Fibroblast of skin of left quadriceps (primary cell): ENCODE measurements at regions not wholly inside any gene's neighbourhood (a gene's known extent, or its start where the extent isn't known, plus 50 kb on each side); places are given as distances from the start of the nearest gene placed in this dataset.
"Not testable (repeated sequence)": the region's sequence is repeated elsewhere in the genome, so short reads cannot be mapped to it uniquely, and the experiment has no call there.

Experiments
- DNase-seq, 2 experiments: peaks; one replicate each; pipeline ENCODE4 v3.0.0-alpha.2; 2013; ENCODE audit warnings: low read depth in 2 of 2

DNA sequence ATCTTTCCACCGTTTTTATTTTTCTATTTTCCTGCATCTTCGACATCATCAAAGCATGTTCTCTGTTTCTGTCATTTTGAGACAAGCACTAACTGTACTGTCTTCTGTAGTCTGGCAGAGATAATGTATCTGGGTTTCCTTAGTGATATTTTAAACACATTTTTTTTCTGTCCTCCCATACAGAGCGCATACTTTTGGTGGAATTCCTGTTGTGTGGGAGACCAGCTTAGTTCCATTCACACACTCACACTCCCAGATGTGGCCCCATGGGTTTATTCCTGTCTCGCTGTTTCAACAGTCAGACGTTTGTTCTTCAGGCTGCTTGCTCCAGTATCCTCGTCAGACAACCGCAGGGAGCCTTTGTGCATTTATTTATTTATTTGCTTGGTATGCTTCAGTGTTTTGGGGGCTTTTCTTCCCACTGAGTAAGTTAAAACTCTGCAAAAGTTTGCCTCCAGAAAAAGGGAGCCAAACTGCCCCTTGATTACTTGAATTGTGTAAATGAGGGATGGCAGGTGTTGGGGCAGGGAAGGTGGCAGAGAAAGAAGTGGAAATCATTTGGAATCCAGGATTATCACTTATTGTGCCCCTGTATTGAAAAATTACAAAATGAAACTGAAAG lies 456.8 kb upstream of the KLF6 start:
- peak; percentile 98 to 99 for DNase-seq

DNA sequence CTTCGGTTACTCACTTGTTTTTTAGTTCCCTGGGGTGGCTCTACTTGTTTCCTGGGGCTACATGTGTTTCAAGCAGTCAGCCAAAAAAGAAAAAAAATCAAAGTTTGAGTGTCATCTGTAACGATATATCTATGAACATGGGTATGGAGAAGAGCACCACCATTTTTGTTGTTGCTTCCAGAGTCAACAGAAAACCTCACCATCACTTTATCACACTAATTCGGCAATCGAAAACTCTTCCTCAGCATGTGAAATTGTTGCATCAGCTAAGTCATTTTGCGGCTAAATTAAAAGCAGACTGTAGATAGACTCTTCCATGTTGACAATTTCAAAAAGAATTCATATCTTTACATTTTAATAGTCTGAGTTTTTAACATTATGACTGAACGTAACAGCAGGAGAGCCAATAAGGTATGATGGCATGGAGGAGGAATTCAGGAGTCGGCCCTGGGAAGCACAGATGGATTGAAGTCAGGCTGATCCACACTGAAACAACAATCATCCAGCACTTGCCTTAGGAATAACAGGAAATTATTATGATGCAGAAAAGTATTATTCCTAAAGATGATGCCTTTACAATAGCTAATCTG lies 455.7 kb upstream of the KLF6 start:
- peak; percentile 90 to 91 for DNase-seq

DNA sequence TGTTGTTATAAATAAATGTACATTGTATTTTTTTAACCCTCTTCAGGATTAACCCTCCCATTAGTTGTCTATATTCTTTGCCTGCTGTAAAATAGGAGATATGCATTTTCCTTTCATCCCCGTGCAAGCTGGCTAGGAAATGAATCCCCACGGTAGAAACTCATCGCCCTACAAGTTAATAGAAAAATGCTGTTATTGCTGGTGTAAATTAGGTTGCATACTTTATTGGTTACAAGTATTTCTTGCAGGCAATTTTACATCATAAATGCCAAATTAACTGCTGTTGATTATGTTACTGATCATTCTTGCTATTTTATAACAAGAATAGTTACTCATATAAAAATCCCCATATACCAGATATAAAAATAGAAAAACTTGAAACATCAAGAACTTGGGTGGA lies 454.2 kb upstream of the KLF6 start:
- no peak for DNase-seq

DNA sequence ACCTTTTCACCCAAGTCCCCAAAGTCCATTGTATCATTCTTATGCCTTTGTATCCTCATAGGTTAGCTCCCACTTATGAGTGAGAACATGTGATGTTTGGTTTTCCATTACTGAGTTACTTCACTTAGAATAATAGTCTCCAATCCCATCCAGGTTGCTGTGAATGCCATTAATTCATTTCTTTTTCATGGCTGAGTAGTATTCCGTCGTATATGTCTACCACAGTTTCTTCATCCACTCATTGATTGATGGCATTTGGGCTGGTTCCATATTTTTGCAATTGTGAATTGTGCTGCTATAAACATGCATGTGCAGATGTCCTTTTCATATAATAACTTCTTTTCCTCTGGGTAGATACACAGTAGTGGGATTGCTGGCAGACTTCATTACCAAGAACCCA lies 451.9 kb upstream of the KLF6 start:
- not testable (repeated sequence) for DNase-seq

DNA sequence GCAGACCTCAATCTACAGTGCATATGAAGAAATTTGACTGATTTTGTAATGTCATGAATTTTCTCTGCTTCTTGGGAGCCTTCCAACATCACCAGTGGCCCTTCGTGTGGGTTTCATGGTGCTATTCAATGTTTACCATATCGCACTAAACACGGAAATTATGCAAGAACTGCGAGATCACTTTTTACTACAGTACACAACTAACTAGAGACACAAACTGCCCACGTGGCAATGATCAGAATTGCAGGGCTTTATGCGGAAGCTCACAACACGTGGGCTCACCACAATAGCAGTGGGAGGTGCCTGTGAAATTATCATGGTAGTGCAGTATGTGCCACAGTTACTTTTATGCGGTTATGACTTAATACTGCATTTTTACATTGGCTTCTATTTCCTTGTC lies 449.7 kb upstream of the KLF6 start:
- DNase-seq = no peak

DNA sequence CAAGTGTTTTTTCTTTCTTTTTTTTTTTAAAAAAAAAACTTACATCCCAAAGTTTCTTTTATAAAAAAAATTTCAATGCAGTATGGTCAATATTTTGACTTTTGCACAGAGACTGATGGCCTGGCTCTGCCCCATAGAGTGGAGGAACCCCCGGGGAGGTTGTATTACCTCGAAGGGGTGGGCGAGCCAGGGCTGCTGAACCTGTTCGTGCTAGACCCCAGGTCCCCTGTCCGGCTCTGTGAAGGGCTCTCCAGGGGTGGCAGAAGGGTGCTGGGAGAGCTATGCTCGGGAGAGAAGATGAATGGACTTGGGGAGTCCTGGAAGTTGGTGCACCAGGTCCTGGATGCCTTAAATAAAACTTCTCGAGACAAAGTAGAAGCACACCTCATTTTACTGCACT lies 446.4 kb upstream of the KLF6 start:
- no peak for DNase-seq

DNA sequence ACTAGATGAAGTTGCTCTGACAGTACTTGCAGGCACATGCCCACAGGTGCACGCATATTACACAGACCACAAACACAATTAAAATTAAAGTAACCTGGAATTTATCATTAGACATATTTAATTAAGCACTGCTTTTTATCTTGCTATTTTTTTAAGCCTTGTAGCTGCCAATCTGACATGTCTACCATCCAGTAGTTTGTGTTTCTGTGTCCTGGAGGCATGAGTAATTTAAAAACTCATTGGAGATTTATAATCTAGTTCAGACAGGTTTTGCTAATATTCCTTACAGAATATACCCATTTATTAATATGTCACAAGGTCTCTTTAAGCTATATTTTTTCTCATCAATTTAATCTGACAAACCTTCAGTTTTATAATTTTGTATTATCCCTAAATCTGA lies 445.0 kb upstream of the KLF6 start:
- no peak for DNase-seq

DNA sequence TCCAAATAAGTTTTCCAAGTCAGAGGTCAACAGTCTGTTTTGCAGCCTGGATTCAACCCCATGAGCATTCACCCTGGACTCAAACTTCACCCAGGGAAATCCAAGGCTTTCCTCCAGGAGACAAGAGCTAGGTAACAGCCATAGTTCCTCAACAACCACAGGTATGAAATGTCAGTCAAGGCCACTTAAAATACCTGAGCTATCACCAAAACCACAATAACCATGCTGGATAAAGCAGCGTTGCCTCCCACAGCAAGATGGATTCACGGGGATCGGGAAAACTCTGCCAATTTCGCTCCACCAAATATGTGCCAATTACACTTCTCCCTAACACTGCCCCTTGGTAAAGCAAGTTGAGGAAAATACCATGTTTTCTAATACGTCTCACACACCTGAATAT lies 444.1 kb upstream of the KLF6 start:
- no peak for DNase-seq

DNA sequence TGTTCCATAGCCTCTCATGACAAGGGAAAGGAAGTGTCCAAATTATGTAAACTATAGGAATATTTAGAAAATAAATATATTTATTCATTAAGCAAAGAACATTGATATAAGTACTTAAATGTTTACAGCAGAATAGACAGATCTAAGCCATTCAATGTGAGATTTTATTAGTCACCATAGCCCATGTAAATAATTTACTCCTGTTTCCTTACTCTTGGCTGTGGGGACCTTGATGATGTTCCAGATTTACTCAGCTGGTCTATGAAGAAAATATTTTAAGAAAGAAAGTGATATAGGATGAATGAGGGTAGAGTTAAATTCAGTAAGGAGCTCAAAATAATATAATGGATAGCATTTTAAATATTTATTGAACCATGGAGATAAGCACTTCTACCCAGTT lies 442.6 kb upstream of the KLF6 start:
- no peak for DNase-seq

DNA sequence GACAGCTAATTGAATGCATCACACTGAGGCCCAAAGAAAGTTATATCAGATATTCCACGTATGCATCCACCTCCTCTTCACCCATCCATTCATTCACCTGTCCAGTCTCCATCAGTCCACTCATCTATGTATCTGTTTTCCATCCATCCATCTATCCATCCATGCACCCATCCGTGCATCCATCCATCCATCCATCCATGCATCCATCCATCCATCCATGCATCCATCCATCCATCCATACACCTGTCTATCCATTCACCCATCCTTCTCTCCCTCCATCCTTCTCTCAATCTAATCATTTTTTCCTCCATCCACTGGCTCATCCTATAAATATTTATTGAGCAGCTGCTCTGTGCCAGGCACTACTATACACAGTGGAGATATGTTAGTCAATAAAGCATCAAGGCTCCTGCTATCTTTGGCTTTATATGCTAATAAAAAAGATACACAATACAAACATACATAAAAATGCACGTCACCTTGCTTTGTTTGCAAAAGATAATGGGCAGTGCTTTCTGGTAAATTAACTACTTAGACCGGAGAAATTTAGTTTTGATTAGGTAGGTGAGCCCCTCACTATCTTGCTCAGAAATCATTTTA lies 442.0 kb upstream of the KLF6 start:
- DNase-seq = no peak

DNA sequence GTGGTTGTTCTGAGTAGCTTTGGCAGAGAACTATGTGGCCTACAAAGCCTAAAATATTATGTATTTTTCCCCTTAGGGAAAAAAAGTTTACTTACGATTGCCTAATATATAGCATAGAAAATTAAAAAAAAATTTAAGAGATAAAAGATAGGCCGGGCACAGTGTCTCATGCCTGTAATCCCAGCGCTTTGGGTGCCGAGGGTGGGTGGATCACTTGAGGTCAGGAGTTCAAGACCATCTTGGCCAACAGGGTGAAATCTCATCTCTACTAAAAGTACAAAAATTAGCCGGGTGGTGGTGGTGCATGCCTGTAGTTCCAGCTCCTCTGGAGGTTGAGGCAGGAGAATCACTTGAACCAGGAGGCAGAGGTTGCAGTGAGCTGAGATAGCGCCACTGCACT lies 439.2 kb upstream of the KLF6 start:
- DNase-seq = no peak

DNA sequence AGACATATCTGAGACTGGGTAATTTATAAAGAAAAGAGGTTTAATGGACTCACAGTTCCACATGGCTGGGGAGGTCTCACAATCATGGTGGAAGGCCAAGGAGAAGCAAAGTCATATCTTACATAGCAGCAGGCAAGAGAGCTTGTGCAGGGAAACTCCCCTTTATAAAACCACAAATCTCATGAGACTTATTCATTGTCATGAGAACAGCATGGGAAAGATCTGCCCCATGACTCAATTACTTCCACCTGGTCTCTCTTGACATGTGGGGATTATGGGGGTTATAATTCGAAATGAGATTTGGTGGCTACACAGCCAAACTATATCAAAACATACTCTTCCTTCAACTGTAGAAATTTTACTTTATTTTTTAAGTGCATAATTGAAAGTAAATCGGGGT lies 436.3 kb upstream of the KLF6 start:
- not testable (repeated sequence) for DNase-seq

DNA sequence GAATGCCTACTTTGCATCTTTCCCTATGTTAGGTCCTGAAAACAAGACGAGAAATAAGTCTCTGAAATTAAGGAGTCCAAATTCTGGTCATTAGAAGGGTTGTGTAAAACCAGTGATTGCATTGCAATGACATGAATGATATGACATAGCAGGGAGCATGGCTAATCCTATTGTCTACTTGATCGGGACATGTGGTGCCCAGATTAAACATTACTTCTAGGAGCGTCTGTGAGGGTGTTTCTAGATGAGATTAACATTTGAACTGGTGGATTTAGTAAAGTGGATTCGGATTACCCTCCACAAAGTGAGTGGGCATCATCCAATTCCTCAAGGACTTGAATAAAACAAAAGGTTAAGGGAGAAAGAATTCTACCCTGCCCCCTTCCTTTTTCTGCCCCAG lies 434.9 kb upstream of the KLF6 start:
- DNase-seq = no peak

DNA sequence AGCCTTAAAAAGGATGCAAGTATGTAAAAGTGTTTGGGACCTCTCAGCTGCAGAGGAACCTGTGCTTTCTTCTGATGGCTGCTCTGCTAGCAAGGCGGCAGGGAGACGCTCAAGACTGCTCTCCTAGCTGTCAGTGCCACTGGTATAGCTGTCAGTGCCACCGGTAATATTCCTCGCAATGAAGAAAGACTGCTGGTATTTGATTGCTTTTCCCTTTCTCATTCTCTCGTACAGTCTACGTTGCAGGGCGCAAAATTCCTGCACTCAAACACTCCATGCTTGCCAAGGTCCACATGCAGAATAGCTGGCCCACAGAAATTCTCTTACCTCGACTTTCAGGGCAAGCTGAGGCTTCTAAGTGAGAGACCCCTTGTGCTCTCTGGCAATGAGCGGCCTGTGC lies 432.6 kb upstream of the KLF6 start:
- DNase-seq = no peak

DNA sequence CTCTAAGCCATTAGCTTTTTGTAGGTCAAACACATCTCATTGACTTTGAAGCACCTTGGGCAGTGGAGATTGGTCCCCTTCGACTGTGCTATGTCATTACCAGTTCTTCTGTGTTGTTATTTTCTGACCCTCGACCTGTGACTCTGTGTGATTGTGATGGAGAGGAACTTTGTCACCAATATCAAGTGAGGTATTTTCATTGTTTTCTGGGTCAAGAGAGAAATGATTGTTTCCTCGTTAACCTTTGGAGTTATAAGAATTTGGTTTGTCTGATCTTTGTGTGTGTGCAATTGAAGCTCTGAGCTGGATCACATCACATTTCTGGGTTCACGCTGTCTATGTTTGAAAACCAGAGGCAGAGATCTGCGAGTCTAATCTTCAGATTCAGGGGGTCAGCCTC lies 432.2 kb upstream of the KLF6 start:
- no peak for DNase-seq

DNA sequence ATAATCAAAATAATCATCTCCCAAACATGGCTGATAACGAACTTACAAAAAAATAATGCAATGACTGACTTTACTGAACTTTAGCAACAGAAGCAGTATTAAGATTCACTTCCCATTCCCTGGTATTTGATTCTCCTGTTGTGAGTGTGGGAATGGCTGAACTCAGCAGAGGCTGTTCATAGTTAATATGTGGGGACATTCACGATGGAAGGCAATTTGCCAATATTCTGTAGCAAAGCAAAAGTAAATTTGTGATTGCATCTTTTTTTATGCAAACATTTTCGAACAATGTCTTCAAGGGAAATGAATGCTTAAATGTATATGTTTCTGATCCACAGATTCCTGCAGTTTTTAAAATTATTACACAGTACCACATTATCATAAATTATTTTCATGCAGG lies 431.7 kb upstream of the KLF6 start:
- no peak for DNase-seq

DNA sequence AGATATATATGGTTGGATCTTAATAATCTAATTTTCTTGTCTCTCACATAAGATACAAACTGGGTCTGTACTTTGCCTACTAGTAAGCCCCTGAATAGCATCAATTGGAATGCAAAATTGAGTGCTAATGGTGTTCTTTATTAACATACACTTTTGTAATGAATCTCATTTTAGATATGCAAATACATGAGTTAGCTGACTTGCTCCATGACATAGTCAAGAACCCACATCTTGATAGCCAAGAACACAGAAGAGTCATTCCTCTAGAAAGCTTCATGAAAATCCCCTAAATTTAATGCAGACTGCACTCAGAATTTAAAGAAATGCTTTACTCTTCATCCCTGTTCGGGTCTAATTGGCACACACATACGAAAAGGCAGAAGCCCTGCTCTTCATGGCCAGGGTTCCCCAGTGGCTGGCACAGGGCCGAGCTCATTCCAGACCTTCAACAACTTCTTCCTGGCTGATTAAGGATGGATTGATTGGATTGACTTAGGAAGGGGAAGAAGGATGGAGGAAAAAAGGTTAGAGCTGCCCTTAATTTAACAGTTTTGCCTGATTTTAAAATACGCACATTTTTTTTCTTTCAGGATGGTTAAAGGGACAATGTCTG lies 431.1 kb upstream of the KLF6 start:
- DNase-seq = no peak

DNA sequence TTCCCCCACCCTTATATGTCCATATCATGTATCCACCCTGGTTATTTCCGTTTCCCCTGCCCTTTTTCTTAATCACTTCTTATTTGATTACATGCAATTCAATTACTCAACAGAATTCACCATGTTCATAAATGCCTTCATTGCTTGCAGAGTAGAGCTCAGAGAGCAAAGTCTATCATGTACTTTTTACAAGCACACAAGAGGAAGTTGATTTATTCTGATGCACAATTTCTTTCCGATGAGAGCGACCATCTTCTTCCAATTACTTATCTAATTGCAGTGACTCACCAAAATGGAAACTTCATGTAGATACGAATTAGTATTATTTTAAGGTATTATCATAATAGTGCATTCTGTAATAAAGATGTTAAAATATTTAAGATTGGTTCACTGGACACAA lies 430.5 kb upstream of the KLF6 start:
- DNase-seq = peak in 1 of 2 experiments; percentile 17

DNA sequence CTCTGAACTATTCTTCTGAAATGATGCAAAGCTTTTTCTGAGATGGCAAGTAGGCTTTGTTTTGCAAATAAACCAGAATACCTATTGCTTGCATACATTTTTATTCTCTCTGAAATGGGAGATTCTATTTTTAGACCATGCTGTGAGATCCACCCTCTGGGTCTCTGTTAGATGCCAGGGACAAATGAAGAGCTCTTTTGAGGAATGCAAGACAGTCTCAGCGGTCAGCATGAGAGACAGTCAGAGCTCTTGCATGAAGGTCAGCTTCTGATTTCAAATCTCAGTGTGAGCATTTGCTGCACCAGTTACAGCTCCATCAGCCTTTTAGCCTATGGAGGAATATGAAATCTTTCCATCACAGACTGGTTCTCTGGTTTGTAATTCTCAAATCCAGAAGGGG lies 429.9 kb upstream of the KLF6 start:
- no peak for DNase-seq

DNA sequence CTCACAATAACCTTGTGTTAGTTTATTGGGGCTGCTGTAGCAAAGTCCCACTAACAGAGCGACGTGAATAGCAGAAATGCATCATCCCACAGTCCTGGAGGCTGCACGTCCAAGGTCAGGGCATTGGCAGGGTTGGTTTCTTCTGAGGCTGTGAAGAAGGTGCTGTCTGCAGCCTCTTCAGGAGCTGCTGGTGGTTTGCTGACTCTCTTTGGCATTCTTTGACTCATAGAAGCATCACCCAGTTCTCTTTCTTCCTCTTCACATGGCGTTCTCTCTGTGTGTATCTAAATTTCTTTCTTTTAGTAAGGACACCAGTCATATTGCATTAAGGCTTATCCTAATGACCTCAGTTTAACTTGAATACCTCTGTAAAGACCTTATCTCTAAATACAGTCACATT lies 428.4 kb upstream of the KLF6 start:
- no peak for DNase-seq

DNA sequence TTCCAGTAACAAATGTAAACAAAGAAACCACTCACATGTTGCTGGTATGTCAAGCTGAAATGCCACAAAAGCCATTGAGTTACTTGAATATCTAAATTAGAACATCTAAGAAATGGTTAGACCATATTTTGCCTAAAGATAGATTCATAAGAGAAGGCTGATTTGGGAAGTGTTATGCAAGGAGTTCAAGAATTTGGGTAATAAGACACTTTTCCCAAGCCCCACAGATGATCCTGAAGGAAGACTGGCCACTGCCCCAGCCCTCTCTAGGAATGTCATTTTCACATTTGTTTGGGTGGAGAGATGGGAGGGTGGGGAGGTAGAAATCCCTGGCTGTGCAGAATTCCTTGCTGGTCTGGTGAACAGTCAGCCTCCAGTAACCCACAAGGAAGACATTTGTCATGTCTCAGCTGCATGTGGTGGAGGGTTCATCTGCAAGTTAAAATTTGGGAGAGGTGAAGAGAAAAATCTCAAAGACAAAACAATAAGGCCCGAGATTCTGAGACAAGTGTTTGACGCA lies 427.2 kb upstream of the KLF6 start:
- no peak for DNase-seq

DNA sequence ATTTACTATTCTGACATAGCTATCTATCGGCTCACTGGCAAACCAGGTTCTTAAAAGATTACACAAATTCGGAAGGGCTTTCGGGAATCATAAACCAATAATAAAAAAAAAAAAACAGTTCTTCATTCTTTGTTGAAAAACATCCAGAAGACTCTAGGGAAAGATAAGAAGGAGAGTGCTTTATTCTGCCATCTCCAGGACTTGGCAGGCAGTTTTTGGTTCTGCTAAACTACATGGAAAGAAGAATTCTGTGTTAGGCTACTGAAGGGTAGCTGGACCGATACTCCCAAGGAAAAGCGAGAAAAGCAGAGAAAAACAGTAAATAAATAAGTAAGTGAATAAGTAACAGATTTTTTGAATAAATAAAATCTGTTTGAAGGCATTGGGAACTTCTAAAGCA lies 423.5 kb upstream of the KLF6 start:
- DNase-seq = no peak

DNA sequence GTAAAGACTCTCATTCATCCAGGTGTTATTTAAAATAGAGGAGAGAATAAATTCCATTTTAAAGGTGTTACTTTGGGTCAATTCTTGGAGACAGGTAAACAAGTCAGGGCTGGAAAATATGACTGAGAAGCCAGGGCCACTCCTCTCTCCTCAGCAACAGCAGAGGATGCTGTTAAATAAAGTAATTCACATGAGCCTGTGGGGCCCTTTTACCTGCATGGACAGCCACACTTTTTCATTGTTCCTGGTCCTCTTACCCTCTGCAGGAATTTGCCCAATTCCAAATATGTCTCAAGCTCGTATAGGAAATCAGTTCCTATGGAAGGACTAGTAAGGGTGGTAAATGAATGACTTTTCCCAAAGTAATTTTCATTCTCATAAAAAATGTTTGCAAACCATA lies 420.1 kb upstream of the KLF6 start:
- DNase-seq = no peak
